Ectodermal cell (in vitro differentiated cells): ENCODE measurements at regions not wholly inside any gene's neighbourhood (a gene's known extent, or its start where the extent isn't known, plus 50 kb on each side); places are given as distances from the start of the nearest gene placed in this dataset.

Experiments
- H3K27ac ChIP-seq: 2 replicates; pipeline ENCODE4 v1.7.0; 2013; ENCODE audit warnings: mild to moderate bottlenecking, low read depth, low read length; ENCODE audit not compliant: insufficient read depth, poor library complexity, severe bottlenecking
- H3K27me3 ChIP-seq: 2 replicates; pipeline ENCODE4 v1.7.0; 2013; ENCODE audit warnings: mild to moderate bottlenecking, low read length; ENCODE audit not compliant: insufficient read depth, control insufficient read depth, poor library complexity, severe bottlenecking
- H3K36me3 ChIP-seq: one replicate; pipeline ENCODE4 v1.7.0; 2013; ENCODE audit warnings: low read length; ENCODE audit not compliant: control insufficient read depth, insufficient read depth
- H3K4me1 ChIP-seq: one replicate; pipeline ENCODE4 v1.7.0; 2013; ENCODE audit warnings: low read length; ENCODE audit not compliant: control insufficient read depth, insufficient read depth
- H3K4me3 ChIP-seq: 2 replicates; pipeline ENCODE4 v1.7.0; 2013; ENCODE audit warnings: low read depth, low read length, control low read depth; ENCODE audit not compliant: insufficient read depth
- H3K9me3 ChIP-seq: 2 replicates; pipeline ENCODE4 v1.7.0; 2013; ENCODE audit warnings: mild to moderate bottlenecking, low read length, moderate library complexity; ENCODE audit not compliant: control insufficient read depth
- WGBS, 2 experiments: methylation state at CpG; one replicate each; pipeline ENCODE4 v1.1.7; 2013; ENCODE audit warnings: missing lambda C conversion rate in 2 of 2; 5-methylcytosine and 5-hydroxymethylcytosine counted together

DNA sequence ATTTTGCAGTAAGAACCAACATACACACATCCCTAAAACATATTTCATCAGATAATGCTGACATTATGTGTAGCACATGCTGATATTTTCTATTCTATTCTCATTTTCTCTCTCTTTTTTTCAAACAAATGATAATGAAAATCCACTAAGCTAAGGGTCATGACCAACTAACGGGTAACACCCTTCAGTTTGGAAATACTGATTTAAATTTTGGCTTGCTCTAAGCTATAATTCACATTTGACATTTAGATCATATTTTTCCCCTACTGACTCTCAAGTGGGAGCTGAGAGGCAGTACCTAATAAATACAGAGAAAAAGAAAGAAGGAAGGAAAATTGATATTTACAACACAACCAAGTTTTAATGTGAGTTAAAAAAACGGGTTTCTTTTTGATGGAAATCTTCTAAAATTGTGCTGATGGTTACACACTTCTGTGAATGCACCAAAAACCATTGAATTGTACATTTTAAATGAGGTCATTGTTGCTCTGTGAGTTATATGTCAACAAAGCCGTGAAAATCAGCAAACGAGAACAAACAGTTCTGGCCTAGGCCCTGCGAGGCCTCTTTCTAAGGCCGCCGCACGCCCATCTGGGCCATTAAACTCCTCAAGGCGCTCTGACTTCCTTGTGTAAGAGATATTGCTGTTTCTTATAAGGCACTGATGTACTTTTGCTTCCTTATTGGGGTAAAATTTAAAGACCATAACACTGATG, 124.2 kb downstream of the GALR1 start:
- Histone ChIP-seq H3K27ac (no peak overlapping the region), H3K4me3 (no peak overlapping the region), H3K27me3 (no peaks in the 10 kb centered on the region), H3K4me1 (no peaks in the 10 kb centered on the region), H3K36me3 (no peaks in the 10 kb centered on the region), H3K9me3 (no peaks in the 10 kb centered on the region)
- 92 to 95% methylated on average over 9 of the region's 9 CpGs for WGBS, 2 experiments

DNA sequence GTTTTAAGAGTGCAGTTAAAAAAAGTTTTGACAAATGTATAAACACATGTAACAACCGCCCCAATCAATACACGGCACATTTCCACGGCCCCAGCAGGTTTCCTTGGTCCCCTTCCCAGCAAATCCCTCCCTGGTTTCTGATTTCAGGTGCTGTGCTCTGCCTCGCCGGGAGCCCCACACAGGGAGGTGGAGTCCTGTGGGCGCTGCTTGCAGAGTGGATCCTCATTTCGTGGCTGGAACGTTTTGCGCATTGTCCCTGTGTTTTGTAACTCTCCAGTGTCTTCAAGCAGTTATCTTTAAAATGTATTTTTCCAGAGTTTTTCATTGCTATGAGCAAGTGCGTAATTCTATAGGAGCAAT, 124.8 kb downstream of the GALR1 start:
- Histone ChIP-seq H3K9me3 (no peaks in the 10 kb centered on the region), H3K4me3 (no peak overlapping the region), H3K36me3 (no peaks in the 10 kb centered on the region), H3K27ac (no peak overlapping the region), H3K4me1 (no peaks in the 10 kb centered on the region), H3K27me3 (no peaks in the 10 kb centered on the region)
- WGBS, 2 experiments = 78 to 80% methylated on average over 10 of the region's 10 CpGs

DNA sequence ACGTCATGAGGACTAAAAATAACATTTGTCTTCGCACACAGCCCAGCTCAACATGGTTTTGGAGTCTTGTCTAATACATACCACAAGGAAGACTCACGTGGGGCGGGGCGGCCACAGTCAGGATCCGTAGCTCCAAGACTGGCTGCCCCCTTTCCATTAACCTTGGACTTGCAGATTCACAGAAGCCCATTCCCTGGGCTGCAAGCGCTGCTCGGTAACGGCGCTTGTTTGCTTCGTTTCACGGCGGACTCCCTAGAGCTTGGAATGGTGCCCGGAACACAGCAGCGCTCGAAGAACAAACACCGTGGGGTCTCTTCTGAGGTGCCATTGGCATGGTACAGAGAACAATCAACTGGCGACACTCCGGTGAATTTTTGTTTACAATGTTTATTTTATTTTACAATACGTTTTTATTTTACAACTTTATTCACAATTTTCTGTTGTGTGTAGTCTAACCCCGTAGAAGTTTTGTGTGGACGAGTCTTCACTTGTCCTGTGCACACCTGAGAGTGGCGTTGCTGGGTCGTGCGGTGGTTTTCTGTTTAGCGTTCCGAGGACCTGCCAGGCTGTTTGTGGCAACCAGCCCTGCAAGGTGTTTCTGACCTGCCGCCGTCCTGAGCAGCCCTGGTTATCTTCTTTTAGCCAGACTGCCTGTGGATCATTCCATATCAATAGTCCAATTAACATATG, 126.5 kb downstream of the GALR1 start:
- H3K4me3 ChIP-seq = no peak overlapping the region
- WGBS, 2 experiments = 93 to 95% methylated on average over 29 of the region's 29 CpGs
- no peaks in the 10 kb centered on the region for H3K9me3 ChIP-seq
- H3K4me1 ChIP-seq = no peaks in the 10 kb centered on the region
- H3K27ac ChIP-seq = no peak overlapping the region
- no peaks in the 10 kb centered on the region for H3K36me3 ChIP-seq
- no peaks in the 10 kb centered on the region for H3K27me3 ChIP-seq

DNA sequence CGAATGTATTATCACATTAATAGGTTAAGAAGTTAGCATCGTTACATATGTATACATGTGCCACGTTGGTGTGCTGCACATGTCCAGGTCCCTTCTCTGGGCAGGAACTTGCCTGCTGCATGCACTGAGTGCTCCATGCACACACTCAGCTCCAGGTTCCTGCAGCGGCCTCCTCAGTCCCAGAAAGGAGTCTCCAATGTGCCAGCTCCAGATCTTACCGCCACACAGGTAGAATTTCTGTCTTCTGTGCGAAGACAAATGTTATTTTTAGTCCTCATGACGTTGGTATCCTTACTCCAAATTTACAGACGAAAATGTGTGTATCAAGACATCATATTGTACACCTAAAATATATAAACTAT, 127.1 kb downstream of the GALR1 start:
- no peaks in the 10 kb centered on the region for H3K27me3 ChIP-seq
- H3K36me3 ChIP-seq = no peaks in the 10 kb centered on the region
- no peak overlapping the region for H3K4me3 ChIP-seq
- no peaks in the 10 kb centered on the region for H3K4me1 ChIP-seq
- 86 to 91% methylated on average over 8 of the region's 8 CpGs for WGBS, 2 experiments
- no peaks in the 10 kb centered on the region for H3K9me3 ChIP-seq
- no peak overlapping the region for H3K27ac ChIP-seq

DNA sequence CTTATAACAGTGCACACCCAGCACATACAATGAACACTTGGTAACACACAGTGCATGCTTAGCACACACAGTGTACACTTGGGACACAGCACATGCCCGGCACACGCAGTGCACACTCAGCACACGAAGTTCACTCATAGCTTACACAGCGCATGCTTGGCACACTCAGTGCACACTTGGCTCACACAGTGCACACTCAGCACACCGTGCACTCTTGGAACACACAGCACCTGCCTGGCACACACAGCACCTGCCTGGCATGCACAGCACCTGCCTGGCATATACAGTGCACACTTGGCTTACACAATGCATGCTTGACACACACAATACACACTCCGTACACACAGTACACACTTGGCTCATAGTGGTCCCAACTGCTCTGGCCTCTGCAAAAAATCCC, 128.2 kb downstream of the GALR1 start:
- Histone ChIP-seq H3K9me3 (no peaks in the 10 kb centered on the region), H3K4me3 (no peak overlapping the region), H3K27ac (no peak overlapping the region), H3K4me1 (no peaks in the 10 kb centered on the region), H3K27me3 (no peaks in the 10 kb centered on the region), H3K36me3 (no peaks in the 10 kb centered on the region)
- 93 to 97% methylated on average over 6 of the region's 6 CpGs for WGBS, 2 experiments

DNA sequence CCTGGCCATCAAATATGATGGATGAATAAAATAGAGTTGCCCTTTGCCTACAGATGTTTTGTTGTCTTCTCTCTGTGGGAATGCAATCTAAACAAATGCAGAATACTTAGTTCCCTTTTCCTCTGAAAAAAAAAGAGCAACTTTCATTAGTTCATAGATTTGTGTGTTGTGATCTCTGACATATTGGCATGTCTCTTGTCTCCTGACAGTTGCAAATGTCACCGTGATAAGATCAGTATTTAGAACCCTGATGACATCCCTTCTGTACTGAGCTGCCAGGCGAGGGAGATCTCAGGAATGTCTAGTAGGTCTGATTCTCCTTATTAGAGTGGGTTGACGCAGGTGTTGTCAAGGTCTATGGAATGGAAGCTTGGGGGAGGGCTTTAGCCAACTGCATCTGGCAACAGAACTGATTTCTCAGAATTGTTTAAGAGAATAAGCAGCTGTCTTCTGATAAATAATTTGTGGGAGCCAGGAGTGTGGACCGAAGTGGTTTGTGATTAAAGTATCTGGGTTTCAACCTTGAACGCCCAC, 130.4 kb downstream of the GALR1 start:
- H3K4me1 ChIP-seq = no peaks in the 10 kb centered on the region
- H3K27me3 ChIP-seq = no peaks in the 10 kb centered on the region
- H3K27ac ChIP-seq = no peak overlapping the region
- no peak overlapping the region for H3K4me3 ChIP-seq
- no peaks in the 10 kb centered on the region for H3K9me3 ChIP-seq
- 91 to 93% methylated on average over 5 of the region's 5 CpGs for WGBS, 2 experiments
- H3K36me3 ChIP-seq = no peaks in the 10 kb centered on the region

DNA sequence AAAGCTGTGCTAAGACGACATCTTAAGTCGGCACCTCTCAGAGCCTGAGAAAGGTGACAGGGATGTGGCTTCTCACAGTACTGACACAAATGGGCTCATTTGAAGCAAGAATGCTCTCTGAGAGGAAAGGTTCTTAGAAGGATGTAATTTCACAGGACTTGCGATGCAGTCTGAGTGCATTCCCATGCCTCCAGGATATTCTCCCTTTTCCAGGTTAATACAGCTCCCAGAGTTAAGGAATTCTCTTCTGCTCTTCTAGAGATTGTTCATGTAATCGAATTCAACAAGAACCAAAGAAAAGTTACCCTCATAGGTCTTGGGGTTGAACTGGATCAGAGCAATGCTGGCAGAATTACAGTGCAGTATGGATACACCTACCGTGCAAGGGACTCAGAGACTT, 131.0 kb downstream of the GALR1 start:
- WGBS, 2 experiments = 90 to 91% methylated on average over 5 of the region's 5 CpGs
- Histone ChIP-seq H3K9me3 (no peaks in the 10 kb centered on the region), H3K27ac (no peak overlapping the region), H3K4me3 (no peak overlapping the region), H3K4me1 (no peaks in the 10 kb centered on the region), H3K36me3 (no peaks in the 10 kb centered on the region), H3K27me3 (no peaks in the 10 kb centered on the region)

DNA sequence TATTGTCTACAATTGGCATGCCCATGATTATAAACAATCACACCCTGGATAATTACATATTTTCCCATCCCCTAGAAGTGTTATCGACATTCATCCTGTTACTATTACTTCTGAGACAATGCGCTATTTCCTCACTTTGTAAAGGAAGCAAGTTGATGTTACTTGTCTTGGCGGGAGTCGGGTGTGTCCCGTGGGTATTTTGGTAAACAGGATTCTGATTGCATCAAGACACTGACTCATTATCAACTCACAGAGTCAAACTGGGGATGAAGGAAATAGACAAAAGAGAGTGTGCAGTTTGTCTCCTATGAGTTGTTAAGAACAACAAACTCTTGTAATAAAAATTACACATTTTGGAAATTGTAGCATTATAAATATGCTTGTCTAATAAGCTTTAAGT, 142.7 kb downstream of the GALR1 start:
- no peaks in the 10 kb centered on the region for H3K36me3 ChIP-seq
- H3K4me3 ChIP-seq = no peak overlapping the region
- no peaks in the 10 kb centered on the region for H3K4me1 ChIP-seq
- H3K27ac ChIP-seq = no peak overlapping the region
- 77 to 80% methylated on average over 5 of the region's 5 CpGs for WGBS, 2 experiments
- H3K27me3 ChIP-seq = no peaks in the 10 kb centered on the region
- no peaks in the 10 kb centered on the region for H3K9me3 ChIP-seq

DNA sequence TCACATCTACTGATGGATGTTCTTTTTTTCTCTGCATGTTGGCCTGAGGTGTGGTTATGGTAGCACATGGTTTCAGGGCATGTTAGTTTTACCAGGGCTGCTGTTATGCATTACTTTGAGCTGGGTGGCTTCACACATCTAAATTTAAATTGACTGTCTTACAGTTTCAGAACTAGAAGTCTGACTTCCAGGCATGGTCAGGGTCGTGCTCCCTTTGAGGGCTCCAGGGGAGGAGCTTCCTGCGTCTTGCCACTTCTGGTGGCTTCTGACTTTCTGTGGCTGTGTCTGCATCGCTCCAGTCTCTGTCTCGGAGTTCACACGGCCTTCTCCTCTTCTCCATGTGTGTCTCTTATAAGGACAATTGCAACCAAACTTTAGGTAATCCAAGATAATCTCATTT, 143.9 kb downstream of the GALR1 start:
- H3K4me3 ChIP-seq = no peak overlapping the region
- no peaks in the 10 kb centered on the region for H3K27me3 ChIP-seq
- no peaks in the 10 kb centered on the region for H3K36me3 ChIP-seq
- no peak overlapping the region for H3K27ac ChIP-seq
- H3K9me3 ChIP-seq = no peaks in the 10 kb centered on the region
- no peaks in the 10 kb centered on the region for H3K4me1 ChIP-seq
- WGBS, 2 experiments = 91 to 93% methylated on average over 5 of the region's 5 CpGs

DNA sequence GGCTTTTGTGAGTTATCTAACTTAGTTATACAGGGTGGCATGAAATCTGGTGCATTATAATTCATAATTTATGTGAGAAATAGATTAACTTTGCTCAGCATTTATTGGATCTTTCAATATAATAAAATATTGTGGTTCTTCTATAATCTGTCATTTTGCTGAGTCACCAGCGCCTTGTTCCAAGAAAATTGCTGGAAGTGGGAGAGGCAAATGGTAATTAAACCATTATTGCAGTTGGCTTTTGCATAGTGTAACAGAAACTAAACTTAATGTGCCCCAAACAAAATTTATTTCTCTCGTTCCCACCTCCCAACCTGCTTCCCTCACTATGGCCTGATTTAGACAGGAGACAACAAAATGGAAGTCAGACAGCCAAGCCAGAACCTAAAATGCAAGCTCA, 146.3 kb downstream of the GALR1 start:
- Histone ChIP-seq H3K4me3 (no peak overlapping the region), H3K36me3 (no peaks in the 10 kb centered on the region), H3K27me3 (no peaks in the 10 kb centered on the region), H3K9me3 (no peaks in the 10 kb centered on the region), H3K27ac (no peak overlapping the region), H3K4me1 (no peaks in the 10 kb centered on the region)
- 89 to 90% methylated on average over 2 of the region's 2 CpGs for WGBS, 2 experiments
